CD4-positive, alpha-beta T cell (primary cell): ENCODE measurements at regions not wholly inside any gene's neighbourhood (a gene's known extent, or its start where the extent isn't known, plus 50 kb on each side); places are given as distances from the start of the nearest gene placed in this dataset.

ENCODE experiments used
- ATAC-seq: fragments of 200-7000 bp; cut with Tn5 transposase; one replicate; pipeline ENCODE4 v1.10.0; 2022; ENCODE audit warnings: mild to moderate bottlenecking; ENCODE audit not compliant: poor library complexity
- CTCF ChIA-PET: fragments of 350-600 bp; sonication (Branson Sonifier 250); formaldehyde crosslinking; loops from one replicate; lab custom pipeline; 2021; ENCODE audit warnings: antibody characterized with exemption, inconsistent platforms; lab: Charles Lee
- POLR2A ChIA-PET: fragments of 350-600 bp; sonication (Branson Sonifier 250); formaldehyde crosslinking; loops from one replicate; lab custom pipeline; 2021; ENCODE audit warnings: antibody characterized with exemption, inconsistent platforms; lab: Charles Lee
- DNase-seq, 14 experiments: peaks; one replicate each; pipeline ENCODE4 v3.0.0-alpha.2; 2013 to 2020; ENCODE audit warnings: mixed read lengths in 2 of 14
- H3K27ac ChIP-seq, 2 donors: one replicate each; pipeline versions ENCODE4 v1.5.1 to v1.7.0; 2013; ENCODE audit warnings: low read length in 2 of 2, low read depth in 1 of 2, mild to moderate bottlenecking in 1 of 2
- H3K27me3 ChIP-seq, 2 experiments: 1 replicate in 1 of 2; 2 replicates in 1 of 2; pipeline versions ENCODE4 v1.6.1 to v1.7.0; 2013; ENCODE audit warnings: low read length in 2 of 2, control low read depth in 1 of 2, mild to moderate bottlenecking in 1 of 2, moderate library complexity in 1 of 2; ENCODE audit not compliant: insufficient read depth in 2 of 2, control insufficient read depth in 1 of 2
- H3K36me3 ChIP-seq: one replicate; pipeline ENCODE4 v1.6.1; 2013; ENCODE audit warnings: low read length, control low read depth; ENCODE audit not compliant: insufficient read depth
- H3K4me1 ChIP-seq: one replicate; pipeline ENCODE4 v1.6.1; 2013; ENCODE audit warnings: low read length, control low read depth; ENCODE audit not compliant: insufficient read depth
- H3K4me3 ChIP-seq: one replicate; pipeline ENCODE4 v1.5.1; 2013; ENCODE audit warnings: mild to moderate bottlenecking, low read length, moderate library complexity
- H3K9me3 ChIP-seq, 2 experiments: 1 replicate in 1 of 2; 2 replicates in 1 of 2; pipeline versions ENCODE4 v1.6.1 to v1.7.0; 2013; ENCODE audit warnings: low read length in 2 of 2, mild to moderate bottlenecking in 2 of 2, control low read depth in 1 of 2, moderate library complexity in 1 of 2; ENCODE audit not compliant: control insufficient read depth in 1 of 2, insufficient read depth in 1 of 2
- H3K27ac Mint-ChIP-seq: one replicate; pipeline ENCODE4 v1.8.0; 2020; ENCODE audit warnings: mixed read lengths
- H3K27me3 Mint-ChIP-seq: one replicate; pipeline ENCODE4 v1.8.0; 2021; ENCODE audit warnings: mixed read lengths
- H3K36me3 Mint-ChIP-seq: one replicate; pipeline ENCODE4 v1.8.0; 2021; ENCODE audit warnings: low read depth, mixed read lengths
- H3K4me1 Mint-ChIP-seq: one replicate; pipeline ENCODE4 v1.8.0; 2021; ENCODE audit warnings: low read depth, mixed read lengths
- H3K4me3 Mint-ChIP-seq: one replicate; pipeline ENCODE4 v1.8.0; 2020; ENCODE audit warnings: mild to moderate bottlenecking, mixed read lengths
- H3K9me3 Mint-ChIP-seq: one replicate; pipeline ENCODE4 v1.8.0; 2020; ENCODE audit warnings: mixed read lengths
- CTCF ChIP-seq: fragments of 200-600 bp; IDR thresholded peaks from one replicate; pipeline ENCODE4 v1.8.0; 2022; ENCODE audit warnings: antibody characterized with exemption, mild to moderate bottlenecking
- intact Hi-C, 2 experiments: fragments of 100-400 bp; cut with DNase I in 1 of 2; cut with micrococcal nuclease in 1 of 2; formaldehyde crosslinking; loops; one replicate each; pipeline versions ENCODE4 v1.15.1 to v1.9.0; 2023 to 2025; cut with DNase I, micrococcal nuclease

- intact Hi-C loops: no loop called here
- POLR2A ChIA-PET: no interaction called here
- no peak overlapping the region for H3K27ac ChIP-seq
- H3K4me1 ChIP-seq: no peaks in the 10 kb centered on the region
- no peaks in the 10 kb centered on the region for H3K9me3 ChIP-seq
- ATAC-seq (no peak), DNase-seq (no peak)
- no peak overlapping the region for H3K4me3 ChIP-seq
- no peaks in the 10 kb centered on the region for H3K27me3 ChIP-seq
- no peak for TF ChIP-seq CTCF
- no peaks in the 10 kb centered on the region for H3K36me3 Mint-ChIP-seq
- H3K27ac Mint-ChIP-seq: no peak overlapping the region
- no peaks in the 10 kb centered on the region for H3K36me3 ChIP-seq
- no peaks in the 10 kb centered on the region for H3K4me1 Mint-ChIP-seq
- no peak overlapping the region for H3K4me3 Mint-ChIP-seq
- peaks cover 7% of the 10 kb centered on the region for H3K9me3 Mint-ChIP-seq
- CTCF ChIA-PET: no interaction called here
- no peaks in the 10 kb centered on the region for H3K27me3 Mint-ChIP-seq
These were observed 562.3 kb downstream of the MCTP2 start for GRCh38 chr15:94793641-94794040.

- Histone ChIP-seq H3K27me3 (no peaks in the 10 kb centered on the region), H3K36me3 (no peaks in the 10 kb centered on the region), H3K27ac (no peak overlapping the region), H3K9me3 (no peaks in the 10 kb centered on the region), H3K4me3 (no peak overlapping the region), H3K4me1 (no peaks in the 10 kb centered on the region)
- H3K36me3 Mint-ChIP-seq: no peaks in the 10 kb centered on the region
- TF ChIP-seq CTCF: no peak
- no peak for ATAC-seq
- ChIA-PET CTCF (no interaction called here), POLR2A (no interaction called here)
- no peak overlapping the region for H3K27ac Mint-ChIP-seq
- peaks cover 9% of the 10 kb centered on the region for H3K27me3 Mint-ChIP-seq
- H3K4me3 Mint-ChIP-seq: no peak overlapping the region
- H3K4me1 Mint-ChIP-seq: no peaks in the 10 kb centered on the region
- DNase-seq: no peak
- H3K9me3 Mint-ChIP-seq: peaks cover 9% of the 10 kb centered on the region
- intact Hi-C loops: no loop called here
These were observed 573.3 kb downstream of the MCTP2 start for GRCh38 chr15:94804613-94805012.

DNA sequence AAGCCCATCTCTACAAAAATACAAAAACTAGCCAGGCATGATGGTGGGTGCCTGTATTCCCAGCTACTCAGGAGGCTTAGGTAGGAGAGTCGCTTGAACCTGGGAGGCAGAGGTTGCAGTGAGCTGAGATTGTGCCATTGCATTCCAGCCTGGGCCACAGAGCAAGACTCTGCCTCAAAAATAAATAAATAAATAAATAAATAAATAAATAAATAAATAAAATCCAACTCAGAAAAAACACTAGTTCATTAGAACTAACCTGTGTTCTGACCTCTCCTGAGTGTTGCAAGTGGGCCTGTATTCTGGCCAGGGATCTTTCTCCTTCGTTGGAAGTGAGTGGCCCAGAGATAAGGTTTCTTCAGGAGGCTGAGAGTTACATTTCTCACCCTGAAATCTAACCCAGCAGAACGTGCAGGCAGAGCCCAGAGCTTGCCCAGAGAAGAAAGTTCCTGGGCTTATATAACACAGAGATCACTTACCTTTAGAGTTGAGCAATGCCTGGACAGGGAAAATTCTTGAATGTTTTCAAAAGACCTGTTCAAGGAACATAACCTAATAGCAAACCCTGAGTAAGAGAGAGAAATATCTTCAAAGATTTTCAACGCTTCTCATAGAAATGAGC lies 583.9 kb downstream of the MCTP2 start:
- CTCF ChIA-PET: no interaction called here
- Mint-ChIP-seq H3K27ac (no peak overlapping the region), H3K4me1 (no peaks in the 10 kb centered on the region), H3K9me3 (no peaks in the 10 kb centered on the region), H3K36me3 (no peaks in the 10 kb centered on the region), H3K27me3 (peaks cover 5% of the 10 kb centered on the region), H3K4me3 (no peak overlapping the region)
- Histone ChIP-seq H3K9me3 (peaks cover 0 to 4% of the 10 kb centered on the region in 2 experiments), H3K27ac (no peak overlapping the region), H3K27me3 (no peaks in the 10 kb centered on the region), H3K4me1 (no peaks in the 10 kb centered on the region), H3K36me3 (no peaks in the 10 kb centered on the region), H3K4me3 (no peak overlapping the region)
- intact Hi-C loops: no loop called here
- TF ChIP-seq CTCF: no peak
- POLR2A ChIA-PET: no interaction called here
- DNase-seq (no peak), ATAC-seq (no peak)
